HepG2 (cell line): ENCODE measurements at regions not wholly inside any gene's neighbourhood (a gene's known extent, or its start where the extent isn't known, plus 50 kb on each side); places are given as distances from the start of the nearest gene placed in this dataset.

Experiments
- ATAC-seq: fragments of 200-7000 bp; cut with Tn5 transposase; 3 replicates; pipeline ENCODE4 v1.9.1; 2020; ENCODE audit warnings: mild to moderate bottlenecking, moderate library complexity
- BruUV-seq: library from RNA; stranded (reverse); fragments of 400-500 nt; replicated peaks from 2 replicates; lab custom pipeline; 2021; lab: Mats Ljungman, UMichigan
- CTCF ChIA-PET: fragments of 300-600 bp; formaldehyde crosslinking; extraction: SDS; loops from one replicate; lab custom pipeline; 2021; ENCODE audit warnings: low total read pairs, inconsistent platforms, low intra/inter-chr PET ratio; lab: Yijun Ruan, JAX
- POLR2A ChIA-PET: fragments of 350-600 bp; sonication (Branson Sonifier 250); formaldehyde crosslinking; loops from one replicate; lab custom pipeline; 2020; ENCODE audit warnings: antibody characterized with exemption, inconsistent platforms; lab: Yijun Ruan, JAX
- DNase-seq: peaks from one replicate; pipeline ENCODE4 v3.0.0-alpha.2; 2015; ENCODE audit warnings: low spot score
- FAIRE-seq: peaks from 3 replicates; lab custom pipeline; 2011; peaks lifted over from hg19 to GRCh38; lab: Jason Lieb, UNC
- H2AFZ ChIP-seq: one replicate; pipeline ENCODE4 v1.6.1; 2011; ENCODE audit warnings: low read length, inconsistent platforms
- H3K27ac ChIP-seq: fragments of 300-600 bp; 3 replicates; pipeline ENCODE4 v1.8.0; 2011; ENCODE audit warnings: mixed run types, mild to moderate bottlenecking, mixed read lengths, low read length, inconsistent platforms; ENCODE audit not compliant: insufficient read depth; ENCODE audit errors: extremely low read length
- H3K27me3 ChIP-seq, 2 experiments: fragments of 200-600 bp in 1 of 2; 2 replicates in 1 of 2; 3 replicates in 1 of 2; pipeline versions ENCODE4 v1.6.0 to v1.8.0; 2011; ENCODE audit warnings: low read length in 2 of 2, mild to moderate bottlenecking in 2 of 2, moderate library complexity in 2 of 2, inconsistent platforms in 1 of 2; ENCODE audit not compliant: insufficient read depth in 2 of 2, control insufficient read depth in 1 of 2
- H3K36me3 ChIP-seq, 2 experiments: fragments of 200-600 bp in 1 of 2; replicated peaks in 1 of 2; 2 replicates in 1 of 2; 3 replicates in 1 of 2; pipeline versions ENCODE4 v1.5.1 to v1.8.0; 2011; ENCODE audit warnings: low read length in 2 of 2, inconsistent platforms in 1 of 2; ENCODE audit not compliant: insufficient read depth in 2 of 2, control insufficient read depth in 1 of 2
- H3K4me1 ChIP-seq: 2 replicates; pipeline ENCODE4 v1.5.1; 2012; ENCODE audit warnings: low read length, inconsistent platforms; ENCODE audit not compliant: insufficient read depth
- H3K4me2 ChIP-seq: 2 replicates; pipeline ENCODE4 v1.6.0; 2011; ENCODE audit warnings: low read depth, low read length, inconsistent platforms
- H3K4me3 ChIP-seq, 3 experiments: fragments of 200-600 bp in 1 of 3; sonication (generic), shearing (Covaris generic) in 1 of 3; replicated peaks in 1 of 3; 2 replicates each; pipeline ENCODE4 v1.5.1; 2011 to 2016; ENCODE audit warnings: low read length in 3 of 3, inconsistent platforms in 2 of 3, low read depth in 2 of 3, mild to moderate bottlenecking in 2 of 3, control low read depth in 1 of 3, mixed read lengths in 1 of 3; ENCODE audit not compliant: insufficient read depth in 1 of 3
- H3K79me2 ChIP-seq: one replicate; pipeline ENCODE4 v1.6.1; 2011; ENCODE audit warnings: low read length, inconsistent platforms; ENCODE audit not compliant: insufficient read depth
- H3K9ac ChIP-seq: 2 replicates; pipeline ENCODE4 v1.6.0; 2011; ENCODE audit warnings: mild to moderate bottlenecking, low read depth, low read length, inconsistent platforms; ENCODE audit not compliant: insufficient read depth
- H3K9me3 ChIP-seq: 2 replicates; pipeline ENCODE4 v1.5.1; 2012; ENCODE audit warnings: mild to moderate bottlenecking, low read length
- H4K20me1 ChIP-seq: 2 replicates; pipeline ENCODE4 v1.6.0; 2011; ENCODE audit warnings: inconsistent platforms, mild to moderate bottlenecking, low read length, moderate library complexity; ENCODE audit not compliant: insufficient read depth
- AHDC1 ChIP-seq: sonication (generic); formaldehyde crosslinking; IDR thresholded peaks from 2 replicates; pipeline ENCODE4 v1.5.1; 2020; ENCODE audit warnings: mild to moderate bottlenecking, missing genetic modification reagents, borderline replicate concordance
- ELF3 ChIP-seq: IDR thresholded peaks from 2 replicates; pipeline ENCODE4 v1.6.1; 2016; ENCODE audit warnings: missing genetic modification reagents, missing compliant biosample characterization
- FOXA1 ChIP-seq, 2 experiments: fragments of 450-650 bp in 1 of 2; sonication (generic) in 1 of 2; formaldehyde crosslinking in 1 of 2; IDR thresholded peaks; 2 replicates each; pipeline versions ENCODE4 v1.4.0 to v1.6.1; 2016 to 2020; ENCODE audit warnings: missing genetic modification reagents in 1 of 2
- GABPA ChIP-seq, 2 experiments: IDR thresholded peaks; 2 replicates each; pipeline ENCODE4 v1.6.1; 2011 to 2016; ENCODE audit warnings: low read depth in 2 of 2, low read length in 1 of 2, missing biosample characterization in 1 of 2, missing genetic modification characterization in 1 of 2
- NR2F6 ChIP-seq, 2 experiments: IDR thresholded peaks; 2 replicates each; pipeline ENCODE4 v1.6.1; 2016; ENCODE audit warnings: antibody characterized with exemption in 1 of 2, mild to moderate bottlenecking in 1 of 2
- STAT5B ChIP-seq: sonication (generic); formaldehyde crosslinking; IDR thresholded peaks from 2 replicates; pipeline ENCODE4 v1.4.0; 2020; ENCODE audit warnings: missing genetic modification reagents
- ZBTB3 ChIP-seq: sonication (generic); formaldehyde crosslinking; IDR thresholded peaks from 2 replicates; pipeline ENCODE4 v1.4.0; 2020; ENCODE audit warnings: low read depth, mild to moderate bottlenecking, moderate library complexity, missing genetic modification reagents, borderline replicate concordance
- ZBTB39 ChIP-seq: sonication (generic); formaldehyde crosslinking; IDR thresholded peaks from 2 replicates; pipeline ENCODE4 v1.5.0; 2020; ENCODE audit warnings: missing genetic modification reagents
- ZFP41 ChIP-seq: sonication (generic); formaldehyde crosslinking; IDR thresholded peaks from 2 replicates; pipeline ENCODE4 v1.4.0; 2020; ENCODE audit warnings: mild to moderate bottlenecking, missing genetic modification reagents, borderline replicate concordance
- ZNF24 ChIP-seq: fragments of 450-650 bp; IDR thresholded peaks from 2 replicates; pipeline ENCODE4 v1.6.1; 2017; ENCODE audit warnings: antibody characterized with exemption, mild to moderate bottlenecking
- ZNF790 ChIP-seq: sonication (generic); formaldehyde crosslinking; IDR thresholded peaks from 2 replicates; pipeline ENCODE4 v1.8.0; 2022; ENCODE audit warnings: missing genetic modification reagents, mild to moderate bottlenecking, borderline replicate concordance
- WGBS: methylation state at CpG from one replicate; pipeline ENCODE4 v1.1.6; 2017; ENCODE audit warnings: low lambda C conversion rate; 5-methylcytosine and 5-hydroxymethylcytosine counted together
- in situ Hi-C: cut with HindIII; loops from 2 replicates; pipeline ENCODE4 v1.10.0; 2017; ENCODE audit warnings: low pct_unique_long_range_greater_than_20kb; ENCODE audit not compliant: extremely low pct_ligation_motif_present
- intact Hi-C: fragments of 100-400 bp; cut with micrococcal nuclease; formaldehyde crosslinking; loops from one replicate; pipeline ENCODE4 v1.10.0; 2022; ENCODE audit not compliant: unreplicated experiment
- TF ChIP-seq, protein P1 (sequence below): sonication (generic); formaldehyde crosslinking; IDR thresholded peaks from 2 replicates; pipeline ENCODE4 v1.8.0; 2022; ENCODE audit warnings: missing genetic modification reagents, mild to moderate bottlenecking, moderate library complexity, borderline replicate concordance

- BruUV-seq, result no TSS peak
- Histone ChIP-seq H3K79me2 (no peaks in the 10 kb centered on the region), H3K4me2 (peak overlapping the region; percentile 51), H3K27ac (peak overlapping the region; percentile 58), H3K9me3 (no peaks in the 10 kb centered on the region), H3K27me3 (no peaks in the 10 kb centered on the region), H4K20me1 (no peaks in the 10 kb centered on the region), H3K4me1 (peaks cover 69% of the 10 kb centered on the region), H3K36me3 (no peaks in the 10 kb centered on the region), H3K9ac (0 out of 2 replicates have a peak overlapping the region, but pooled peaks have one; percentile 18), H2AFZ (no peak overlapping the region), H3K4me3 (no peak overlapping the region)
- intact Hi-C loops, result no loop called here
- 38% methylated on average over 11 of the region's 11 CpGs for WGBS
- no peak for FAIRE-seq
- POLR2A ChIA-PET, result interaction anchor here (0.7 kb wide), 1 partner anchor 11 kb away, joined by 3 read pairs; no protein-coding TSS in a partner anchor
- ATAC-seq, result peak; percentile 32
- in situ Hi-C loops, result no loop called here
- peak; percentile 59 for DNase-seq
- CTCF ChIA-PET, result no interaction called here
- TF ChIP-seq ZNF24 (no peak), ZFP41 (CRISPR knock-in tag) (no peak), ELF3 (CRISPR knock-in tag) (peak; percentile 36; the same call in 1 of the 2 replicates), ZNF790 (CRISPR knock-in tag) (no peak), AHDC1 (CRISPR knock-in tag) (0 out of 2 replicates have a peak, but pooled peaks have one; percentile 30), ZBTB39 (CRISPR knock-in tag) (no peak), FOXA1 (IDR thresholded peaks at IDR 0.05) (no peak), FOXA1 (CRISPR knock-in tag; IDR thresholded peaks at IDR 0.05) (no peak), NR2F6 (IDR thresholded peaks at IDR 0.05) (no peak), NR2F6 (CRISPR knock-in tag; IDR thresholded peaks at IDR 0.05) (no peak), GABPA (IDR thresholded peaks at IDR 0.05; ENCODE audit: low read depth, low read length) (no peak), GABPA (CRISPR knock-in tag; IDR thresholded peaks at IDR 0.05; ENCODE audit: low read depth) (no peak), STAT5B (CRISPR knock-in tag) (no peak), ZBTB3 (CRISPR knock-in tag) (no peak)
- TF ChIP-seq, protein P1, sequence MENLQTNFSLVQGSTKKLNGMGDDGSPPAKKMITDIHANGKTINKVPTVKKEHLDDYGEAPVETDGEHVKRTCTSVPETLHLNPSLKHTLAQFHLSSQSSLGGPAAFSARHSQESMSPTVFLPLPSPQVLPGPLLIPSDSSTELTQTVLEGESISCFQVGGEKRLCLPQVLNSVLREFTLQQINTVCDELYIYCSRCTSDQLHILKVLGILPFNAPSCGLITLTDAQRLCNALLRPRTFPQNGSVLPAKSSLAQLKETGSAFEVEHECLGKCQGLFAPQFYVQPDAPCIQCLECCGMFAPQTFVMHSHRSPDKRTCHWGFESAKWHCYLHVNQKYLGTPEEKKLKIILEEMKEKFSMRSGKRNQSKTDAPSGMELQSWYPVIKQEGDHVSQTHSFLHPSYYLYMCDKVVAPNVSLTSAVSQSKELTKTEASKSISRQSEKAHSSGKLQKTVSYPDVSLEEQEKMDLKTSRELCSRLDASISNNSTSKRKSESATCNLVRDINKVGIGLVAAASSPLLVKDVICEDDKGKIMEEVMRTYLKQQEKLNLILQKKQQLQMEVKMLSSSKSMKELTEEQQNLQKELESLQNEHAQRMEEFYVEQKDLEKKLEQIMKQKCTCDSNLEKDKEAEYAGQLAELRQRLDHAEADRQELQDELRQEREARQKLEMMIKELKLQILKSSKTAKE (CRISPR knock-in tag), result no peak
Measured at GRCh38 chr3:67291287-67292252, 293.5 kb downstream of the KBTBD8 start.
